GM18505 (cell line): ENCODE measurements at regions not wholly inside any gene's neighbourhood (a gene's known extent, or its start where the extent isn't known, plus 50 kb on each side); places are given as distances from the start of the nearest gene placed in this dataset.
"Not testable (repeated sequence)": the region's sequence is repeated elsewhere in the genome, so short reads cannot be mapped to it uniquely, and the experiment has no call there.

Source experiments
- ATAC-seq: cut with Tn5 transposase; IDR thresholded peaks from one replicate; pipeline ENCODE4 v1.9.1; 2021; ENCODE audit not compliant: unreplicated experiment
- POLR2A ChIP-seq: IDR thresholded peaks from 4 replicates; pipeline ENCODE4 v1.6.1; 2011; ENCODE audit warnings: borderline replicate concordance; ENCODE audit not compliant: insufficient read depth, insufficient read length; ENCODE audit errors: extremely low read depth

DNA sequence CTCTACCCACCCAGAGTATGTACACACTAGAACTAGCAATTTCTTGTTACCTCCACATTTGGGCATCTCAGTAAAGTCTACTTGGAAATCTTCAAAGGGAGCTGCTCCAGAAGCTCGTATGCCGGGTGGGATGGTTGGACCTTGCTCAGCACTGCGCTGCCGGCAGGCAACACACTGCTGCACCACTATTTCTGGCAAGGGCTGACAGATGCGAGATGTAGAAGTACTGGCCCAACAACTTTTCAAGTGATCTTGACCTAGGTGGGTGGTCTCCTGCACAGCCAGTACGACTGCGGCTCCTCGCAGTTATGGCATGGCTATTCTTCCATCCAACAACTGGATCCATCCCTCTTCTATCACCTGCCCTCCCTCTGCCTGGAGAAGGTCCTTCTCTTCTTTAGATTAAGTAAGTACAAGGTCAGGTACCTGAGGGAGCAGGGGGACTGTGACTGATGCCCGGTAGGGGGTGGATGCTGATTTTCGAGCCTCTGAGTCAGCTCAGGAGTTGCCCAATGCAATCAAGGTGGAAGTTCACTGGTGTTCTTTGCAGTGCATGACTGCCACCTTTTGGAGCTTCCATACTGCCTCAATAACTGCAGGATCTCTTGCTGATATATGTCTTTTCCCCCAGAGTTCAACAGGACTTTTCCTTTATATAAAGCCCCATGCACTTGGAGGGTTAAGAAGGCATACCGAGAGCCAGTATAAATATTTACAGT is 100.4 kb upstream of the SLC1A4 start:
- ATAC-seq, result no peak
- TF ChIP-seq POLR2A, result no peak

GRCh38 chr2:64889803-64890202 is 99.4 kb upstream of the SLC1A4 start:
- no peak for TF ChIP-seq POLR2A
- no peak for ATAC-seq

DNA sequence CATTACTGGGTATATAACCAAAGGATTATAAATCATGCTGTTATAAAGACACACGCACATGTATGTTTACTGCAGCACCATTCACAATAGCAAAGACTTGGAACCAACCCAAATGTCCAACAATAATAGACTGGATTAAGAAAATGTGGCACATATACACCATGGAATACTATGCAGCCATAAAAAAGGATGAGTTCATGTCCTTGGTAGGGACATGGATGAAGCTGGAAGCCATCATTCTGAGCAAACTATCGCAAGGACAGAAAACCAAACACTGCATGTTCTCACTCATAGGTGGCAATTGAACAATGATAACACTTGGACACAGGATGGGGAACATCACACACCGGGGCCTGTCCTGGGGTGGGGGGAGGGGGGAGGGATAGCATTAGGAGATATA is 92.6 kb upstream of the SLC1A4 start:
- not testable (repeated sequence) for ATAC-seq

DNA sequence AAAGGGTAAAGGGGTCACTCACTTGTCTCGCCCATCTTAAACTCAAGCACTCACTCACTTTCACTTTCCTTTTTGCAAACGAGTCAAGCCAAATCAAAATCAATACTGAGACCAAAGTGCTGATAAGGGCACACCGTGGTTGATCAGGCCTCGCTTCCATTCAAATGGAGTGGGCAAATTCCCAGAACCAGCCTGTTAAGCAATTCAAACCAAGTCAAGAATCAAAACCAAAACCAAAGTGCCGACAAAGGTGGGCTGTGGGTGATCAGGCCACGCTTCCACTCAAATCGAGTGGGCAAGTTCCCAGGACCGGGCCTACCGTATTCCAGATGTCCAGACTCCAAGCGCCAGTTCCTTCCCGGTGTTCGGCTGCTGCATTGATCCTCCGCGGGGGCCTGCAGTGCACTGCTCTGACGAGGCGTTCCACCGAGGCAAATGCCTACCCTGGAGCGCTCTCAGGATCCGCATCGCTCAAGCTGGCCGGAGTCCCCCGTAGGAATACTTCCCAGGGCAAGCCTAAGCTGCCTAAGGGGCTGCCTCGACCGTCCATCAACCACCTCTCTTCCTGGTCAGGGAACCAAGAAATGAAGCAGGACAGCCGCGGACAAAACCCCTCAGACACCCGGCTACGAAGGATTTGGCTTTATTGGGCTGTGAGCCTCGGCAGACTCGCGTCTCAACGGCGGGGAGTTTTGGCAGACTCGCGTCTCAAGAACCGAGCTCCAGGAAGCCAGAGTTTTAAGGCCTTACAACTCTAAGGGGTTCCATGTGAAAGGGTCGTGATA is 89.9 kb upstream of the SLC1A4 start:
- TF ChIP-seq POLR2A, result no peak
- no peak for ATAC-seq

DNA sequence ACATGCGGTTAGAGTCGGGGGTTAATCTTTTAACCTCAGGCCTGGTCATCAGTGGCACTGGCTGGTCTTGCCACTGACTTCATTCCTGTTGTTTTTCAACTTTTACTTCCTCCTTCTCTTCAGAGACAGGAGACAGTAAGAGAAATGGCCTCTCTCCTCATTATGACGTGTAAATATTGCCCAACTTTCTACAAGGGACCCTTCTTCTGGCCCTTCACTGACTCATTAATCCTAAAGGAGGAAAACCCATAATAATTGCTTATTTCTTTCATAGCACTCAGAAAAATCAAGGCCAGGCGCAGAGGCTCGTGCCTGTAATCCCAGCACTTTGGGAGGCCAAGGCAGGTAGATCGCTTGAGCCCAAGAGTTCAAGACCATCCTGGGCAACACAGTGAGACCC is 89.3 kb upstream of the SLC1A4 start:
- not testable (repeated sequence) for ATAC-seq

GRCh38 chr2:64904413-64905329 is 84.5 kb upstream of the SLC1A4 start:
- TF ChIP-seq POLR2A, result no peak
- no peak for ATAC-seq

- ATAC-seq, result no peak
- TF ChIP-seq POLR2A, result no peak
Measured at GRCh38 chr2:64905338-64906024, 83.7 kb upstream of the SLC1A4 start.

GRCh38 chr2:64906853-64907536 is 82.2 kb upstream of the SLC1A4 start:
- no peak for TF ChIP-seq POLR2A
- no peak for ATAC-seq

DNA sequence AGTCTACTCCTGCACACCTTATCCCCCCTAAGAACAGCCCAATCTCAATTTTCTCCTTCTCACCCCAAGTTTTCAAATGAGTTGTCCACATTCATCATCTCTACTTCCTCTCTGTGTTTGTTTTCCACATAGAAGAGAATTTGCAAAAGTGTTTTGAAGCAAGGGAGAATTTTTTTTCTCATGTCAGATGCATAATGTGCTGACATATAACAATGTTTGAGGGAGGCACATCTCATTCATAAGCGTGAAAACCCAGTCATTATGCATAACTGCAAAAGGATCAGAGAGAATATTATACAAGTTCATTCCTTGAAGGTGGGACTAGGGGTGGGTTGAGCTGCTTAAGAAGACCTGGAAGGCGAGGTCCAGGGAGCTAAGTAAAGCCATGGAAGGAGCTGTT is 80.8 kb upstream of the SLC1A4 start:
- ATAC-seq, result no peak
- TF ChIP-seq POLR2A, result no peak

DNA sequence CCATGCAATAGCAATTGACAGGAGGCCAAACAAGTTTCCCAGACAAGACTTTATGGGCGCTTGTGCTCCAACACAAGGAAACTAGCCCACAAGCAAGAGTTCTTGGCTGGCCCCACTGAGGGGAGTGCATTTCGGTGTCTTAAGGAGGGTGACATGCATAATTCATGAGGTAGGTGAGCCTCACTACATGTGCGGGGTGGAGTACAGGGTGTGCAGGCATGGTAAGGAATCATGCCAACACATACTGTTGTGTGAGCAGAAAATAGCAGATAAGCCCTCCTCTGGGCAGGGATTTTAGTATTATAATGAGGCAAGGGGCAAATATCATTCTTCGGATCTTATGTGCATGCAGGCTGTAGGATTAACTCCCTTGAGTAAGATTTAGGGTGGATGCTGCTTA is 78.7 kb upstream of the SLC1A4 start:
- no peak for ATAC-seq
- TF ChIP-seq POLR2A, result no peak

DNA sequence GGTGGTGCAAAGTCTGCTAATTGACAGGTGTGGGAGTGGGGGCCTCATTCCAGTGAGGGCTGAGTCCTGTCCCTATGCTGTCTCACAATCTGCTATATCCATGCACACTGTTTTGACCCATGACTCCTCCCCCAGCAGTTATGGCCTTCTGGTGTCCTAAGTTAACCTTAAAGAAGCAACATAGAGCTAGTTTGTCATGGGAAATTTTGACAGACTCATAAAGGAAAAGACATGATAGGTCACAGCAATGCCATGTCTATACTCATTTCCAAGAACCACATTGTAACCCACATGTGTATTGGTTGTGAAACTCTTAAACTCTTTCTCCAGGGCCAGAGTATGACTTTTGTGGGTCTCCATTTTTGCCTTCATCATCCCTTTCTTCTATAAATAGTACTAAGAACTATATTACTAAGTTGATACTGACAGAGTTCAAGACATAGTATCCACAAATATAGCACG is 78.2 kb upstream of the SLC1A4 start:
- ATAC-seq, result no peak
- no peak for TF ChIP-seq POLR2A

DNA sequence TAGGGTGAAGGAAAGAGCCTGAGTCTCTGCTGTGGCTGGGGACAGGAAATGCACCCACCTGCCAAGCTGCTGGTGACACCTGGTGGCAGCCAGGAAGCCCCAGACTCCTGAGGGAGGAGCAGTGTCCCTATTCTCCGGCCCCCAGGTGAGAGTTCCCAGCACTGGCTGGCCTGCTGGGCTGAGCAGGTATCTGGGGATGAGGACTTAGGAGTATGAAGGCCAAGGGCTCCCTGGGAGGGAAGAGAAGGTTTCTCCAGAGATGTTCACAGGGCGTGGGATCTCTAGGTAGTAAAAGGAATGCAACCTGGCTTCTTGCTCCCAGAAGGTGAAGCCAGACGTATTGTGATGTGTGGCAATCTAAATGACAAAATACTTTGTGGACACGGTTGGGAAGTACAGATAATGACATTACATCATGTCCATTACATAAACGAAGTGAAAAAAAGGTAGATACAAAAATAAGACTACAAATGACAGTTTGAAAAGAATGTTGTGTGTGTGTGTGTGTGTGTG is 75.8 kb upstream of the SLC1A4 start:
- no peak for ATAC-seq
- TF ChIP-seq POLR2A, result no peak
